GM12891 (cell line): ENCODE measurements at regions not wholly inside any gene's neighbourhood (a gene's known extent, or its start where the extent isn't known, plus 50 kb on each side); places are given as distances from the start of the nearest gene placed in this dataset.

Experiments
- POLR2A ChIP-seq: IDR thresholded peaks from 2 replicates; pipeline ENCODE4 v1.6.1; 2011; ENCODE audit warnings: low read depth, low read length, control low read depth
- POLR2AphosphoS5 ChIP-seq: IDR thresholded peaks from 2 replicates; pipeline ENCODE4 v1.6.1; 2011; ENCODE audit warnings: low read depth, low read length, control low read depth
- SPI1 ChIP-seq: IDR thresholded peaks from 2 replicates; pipeline ENCODE4 v1.6.1; 2011; ENCODE audit warnings: low read depth, low read length, control low read depth
- TAF1 ChIP-seq: IDR thresholded peaks from 2 replicates; pipeline ENCODE4 v1.6.1; 2011; ENCODE audit warnings: low read depth, low read length, control low read depth

DNA sequence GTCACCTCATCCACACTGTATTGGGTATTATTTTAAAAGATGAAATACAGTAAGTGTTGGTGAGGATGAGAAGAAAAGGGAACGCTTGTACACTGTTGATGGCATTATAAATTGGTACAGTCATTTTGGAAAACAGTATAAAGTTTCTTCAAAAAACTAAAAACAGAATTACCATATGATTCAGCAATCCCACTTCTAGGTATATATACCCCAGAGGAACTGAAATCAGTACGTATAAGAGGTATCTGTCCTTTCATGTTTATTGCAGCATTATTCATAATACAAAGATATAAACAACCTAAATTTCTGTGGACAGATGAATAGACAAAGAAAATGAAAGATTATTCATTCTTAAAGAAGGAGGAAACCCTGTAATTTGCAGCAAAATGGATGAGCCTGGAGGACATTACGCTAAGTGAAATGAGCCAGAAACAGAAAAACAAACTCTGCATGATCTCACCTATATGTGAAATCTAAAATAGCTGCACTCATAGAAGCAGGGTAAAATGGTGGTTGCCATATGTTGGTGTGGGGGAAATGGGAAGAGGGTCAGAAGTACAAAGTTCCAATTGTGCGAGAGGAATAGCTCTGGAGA is 191.6 kb downstream of the TRIM36 start:
- no peak for TF ChIP-seq POLR2AphosphoS5
- no peak for TF ChIP-seq POLR2A
- TF ChIP-seq SPI1 = peak; percentile 51; the same call in 1 of the 2 replicates
- no peak for TF ChIP-seq TAF1
